ENCODE measurements at regions not wholly inside any gene's neighbourhood (a gene's known extent, or its start where the extent isn't known, plus 50 kb on each side); places are given as distances from the start of the nearest gene placed in this dataset.
A peak's percentile ranks its signal among the peaks of the same experiment; 100 is the strongest.

- Histone ChIP-seq H3K27me3 (no peaks in the 10 kb centered on the region), H3K36me3 (no peaks in the 10 kb centered on the region), H3K9me3 (peaks cover 0 to 5% (median 4%) of the 10 kb centered on the region in 3 donors), H3K4me3 (no peak overlapping the region), H3K27ac (no peak overlapping the region), H3K4me1 (no peaks in the 10 kb centered on the region)
- DNase-seq, result no peak
- TF ChIP-seq, protein P1, sequence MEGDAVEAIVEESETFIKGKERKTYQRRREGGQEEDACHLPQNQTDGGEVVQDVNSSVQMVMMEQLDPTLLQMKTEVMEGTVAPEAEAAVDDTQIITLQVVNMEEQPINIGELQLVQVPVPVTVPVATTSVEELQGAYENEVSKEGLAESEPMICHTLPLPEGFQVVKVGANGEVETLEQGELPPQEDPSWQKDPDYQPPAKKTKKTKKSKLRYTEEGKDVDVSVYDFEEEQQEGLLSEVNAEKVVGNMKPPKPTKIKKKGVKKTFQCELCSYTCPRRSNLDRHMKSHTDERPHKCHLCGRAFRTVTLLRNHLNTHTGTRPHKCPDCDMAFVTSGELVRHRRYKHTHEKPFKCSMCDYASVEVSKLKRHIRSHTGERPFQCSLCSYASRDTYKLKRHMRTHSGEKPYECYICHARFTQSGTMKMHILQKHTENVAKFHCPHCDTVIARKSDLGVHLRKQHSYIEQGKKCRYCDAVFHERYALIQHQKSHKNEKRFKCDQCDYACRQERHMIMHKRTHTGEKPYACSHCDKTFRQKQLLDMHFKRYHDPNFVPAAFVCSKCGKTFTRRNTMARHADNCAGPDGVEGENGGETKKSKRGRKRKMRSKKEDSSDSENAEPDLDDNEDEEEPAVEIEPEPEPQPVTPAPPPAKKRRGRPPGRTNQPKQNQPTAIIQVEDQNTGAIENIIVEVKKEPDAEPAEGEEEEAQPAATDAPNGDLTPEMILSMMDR (IDR thresholded peaks at IDR 0.05), result no peak
- intact Hi-C loops (cut with DNase I; ENCODE audit: low total_unique reads), result no loop called here
These were observed 105.8 kb upstream of the TMPO start for GRCh38 chr12:98409548-98409947.

DNA sequence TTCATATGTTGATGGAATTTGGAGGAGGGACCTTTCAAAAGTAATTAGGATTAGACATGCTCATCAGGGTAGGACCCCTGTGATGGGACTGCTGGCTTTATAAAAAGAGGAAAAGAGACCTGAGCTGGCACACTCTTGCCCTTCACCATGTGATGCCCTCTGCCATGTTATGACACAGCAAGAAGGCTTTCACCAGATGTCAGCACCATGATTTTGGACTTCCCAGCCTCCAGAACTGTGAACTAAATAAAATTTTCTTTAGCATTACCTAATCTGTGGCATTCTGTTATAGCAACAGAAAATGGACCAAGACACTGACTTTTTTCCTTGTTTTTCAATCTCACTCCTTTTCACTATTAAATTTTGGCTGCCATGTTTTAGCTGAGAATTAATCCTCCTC lies 105.0 kb upstream of the TMPO start:
- Histone ChIP-seq H3K27me3 (no peaks in the 10 kb centered on the region), H3K4me3 (no peak overlapping the region), H3K27ac (no peak overlapping the region), H3K9me3 (peaks cover 0 to 5% (median 4%) of the 10 kb centered on the region in 3 donors), H3K36me3 (no peaks in the 10 kb centered on the region), H3K4me1 (no peaks in the 10 kb centered on the region)
- no peak for DNase-seq
- TF ChIP-seq, protein P1 (IDR thresholded peaks at IDR 0.05), result no peak
- intact Hi-C loops (cut with DNase I; ENCODE audit: low total_unique reads), result no loop called here

- intact Hi-C loops (cut with DNase I; ENCODE audit: low total_unique reads), result no loop called here
- Histone ChIP-seq H3K4me1 (peaks cover 0 to 33% (median 23%) of the 10 kb centered on the region in 4 donors), H3K27me3 (no peaks in the 10 kb centered on the region), H3K4me3 (no peak overlapping the region), H3K27ac (no peak overlapping the region), H3K9me3 (no peaks in the 10 kb centered on the region), H3K36me3 (no peaks in the 10 kb centered on the region)
- TF ChIP-seq, protein P1 (IDR thresholded peaks at IDR 0.05), result no peak
- no peak for DNase-seq
These were observed 98.5 kb upstream of the TMPO start for GRCh38 chr12:98416845-98417244.

DNA sequence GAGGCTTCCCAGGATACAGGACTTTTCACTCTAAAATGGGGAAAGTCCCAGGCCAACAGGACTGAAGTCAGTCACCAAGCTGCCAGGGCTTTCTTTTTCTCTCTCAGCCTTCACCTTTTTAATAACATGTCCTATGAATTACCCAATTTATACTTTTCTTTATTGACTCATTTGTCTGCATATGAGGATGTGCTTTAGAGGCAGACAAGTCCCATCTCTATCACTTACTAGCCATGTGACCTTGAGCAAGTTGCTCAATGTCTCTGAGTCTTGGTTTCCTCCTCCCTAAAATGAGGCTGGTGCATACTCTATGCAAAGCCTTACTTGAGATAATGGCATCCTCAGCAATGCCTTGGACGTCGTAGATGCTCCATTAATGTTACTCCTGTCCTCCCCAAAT lies 98.1 kb upstream of the TMPO start:
- H3K4me3 ChIP-seq, result no peak overlapping the region
- peaks cover 0 to 33% (median 23%) of the 10 kb centered on the region in 4 donors for H3K4me1 ChIP-seq
- intact Hi-C loops (cut with DNase I; ENCODE audit: low total_unique reads), result no loop called here
- TF ChIP-seq, protein P1 (IDR thresholded peaks at IDR 0.05), result no peak
- no peak for DNase-seq
- no peaks in the 10 kb centered on the region for H3K36me3 ChIP-seq
- H3K27me3 ChIP-seq, result no peaks in the 10 kb centered on the region
- H3K27ac ChIP-seq, result no peak overlapping the region
- no peaks in the 10 kb centered on the region for H3K9me3 ChIP-seq

- peak; percentile 90 to 96 for DNase-seq
- H3K4me3 ChIP-seq, result peak overlapping the region in 1 of 2 donors; percentile 13
- no peaks in the 10 kb centered on the region for H3K27me3 ChIP-seq
- TF ChIP-seq, protein P1 (IDR thresholded peaks at IDR 0.05), result no peak
- H3K9me3 ChIP-seq, result no peaks in the 10 kb centered on the region
- H3K4me1 ChIP-seq, result peaks cover 0 to 33% (median 23%) of the 10 kb centered on the region in 4 donors
- H3K27ac ChIP-seq, result peak overlapping the region; percentile 56 to 79
- intact Hi-C loops (cut with DNase I; ENCODE audit: low total_unique reads), result no loop called here
- H3K36me3 ChIP-seq, result no peaks in the 10 kb centered on the region
These were observed 96.9 kb upstream of the TMPO start for GRCh38 chr12:98418357-98419075.

Data from tibial artery (tissue), 4 donors.